ENCODE measurements at regions not wholly inside any gene's neighbourhood (a gene's known extent, or its start where the extent isn't known, plus 50 kb on each side); places are given as distances from the start of the nearest gene placed in this dataset.

DNA sequence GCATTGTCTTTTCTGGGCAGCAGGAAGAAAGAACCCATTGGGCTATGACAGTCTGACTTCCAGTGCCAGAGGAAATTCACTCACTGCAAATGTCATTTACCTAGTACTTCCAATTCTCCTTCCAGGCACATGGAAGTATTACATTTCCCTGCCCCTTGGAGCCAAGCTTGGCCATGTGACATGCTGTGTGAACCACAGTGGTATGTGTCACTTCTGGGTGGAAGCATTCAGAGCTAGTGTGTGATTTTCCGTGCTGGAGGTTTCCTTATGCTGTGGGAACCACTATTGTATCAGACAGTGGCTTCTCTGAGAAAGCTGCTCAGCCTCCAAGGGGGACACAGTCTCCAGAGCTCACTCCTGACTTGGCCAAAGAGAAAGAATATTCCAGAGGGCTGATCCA, 387.6 kb downstream of the CDC5L start:
- TF ChIP-seq EZH2phosphoT487 (IDR thresholded peaks at IDR 0.05; ENCODE audit: insufficient read depth, low read depth) (no peak), EZH2 (IDR thresholded peaks at IDR 0.05; ENCODE audit: insufficient read depth, poor library complexity, severe bottlenecking) (no peak)

Measured in GM23248 (cell line).